GM12873 (cell line): ENCODE measurements at regions not wholly inside any gene's neighbourhood (a gene's known extent, or its start where the extent isn't known, plus 50 kb on each side); places are given as distances from the start of the nearest gene placed in this dataset.

Source experiments
- TF ChIP-seq, protein P1 (sequence below): IDR thresholded peaks from 2 replicates; pipeline ENCODE4 v1.5.1; 2012; ENCODE audit warnings: low read depth, mild to moderate bottlenecking, moderate library complexity, low read length, control low read depth; ENCODE audit not compliant: insufficient read depth; ENCODE audit errors: missing control alignments

DNA sequence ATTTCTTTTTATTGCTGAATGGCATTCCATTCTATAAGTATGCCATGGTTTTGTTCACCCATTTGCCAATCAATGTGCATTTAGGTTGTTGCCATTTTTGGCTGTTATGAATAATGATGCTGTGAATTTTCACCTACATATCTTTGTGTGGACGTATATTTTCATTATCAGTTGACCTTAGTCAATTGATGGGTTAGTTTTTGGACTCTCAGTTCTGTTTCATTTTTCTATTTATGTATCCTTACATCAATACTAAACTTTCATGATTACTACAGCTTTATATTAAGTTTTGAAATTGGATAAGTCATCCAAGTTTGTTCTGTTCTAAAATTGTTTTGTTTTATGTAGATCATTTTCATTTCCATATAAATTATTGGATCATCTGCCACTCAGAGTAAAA, 261.9 kb upstream of the CNR1 start:
- TF ChIP-seq, protein P1, sequence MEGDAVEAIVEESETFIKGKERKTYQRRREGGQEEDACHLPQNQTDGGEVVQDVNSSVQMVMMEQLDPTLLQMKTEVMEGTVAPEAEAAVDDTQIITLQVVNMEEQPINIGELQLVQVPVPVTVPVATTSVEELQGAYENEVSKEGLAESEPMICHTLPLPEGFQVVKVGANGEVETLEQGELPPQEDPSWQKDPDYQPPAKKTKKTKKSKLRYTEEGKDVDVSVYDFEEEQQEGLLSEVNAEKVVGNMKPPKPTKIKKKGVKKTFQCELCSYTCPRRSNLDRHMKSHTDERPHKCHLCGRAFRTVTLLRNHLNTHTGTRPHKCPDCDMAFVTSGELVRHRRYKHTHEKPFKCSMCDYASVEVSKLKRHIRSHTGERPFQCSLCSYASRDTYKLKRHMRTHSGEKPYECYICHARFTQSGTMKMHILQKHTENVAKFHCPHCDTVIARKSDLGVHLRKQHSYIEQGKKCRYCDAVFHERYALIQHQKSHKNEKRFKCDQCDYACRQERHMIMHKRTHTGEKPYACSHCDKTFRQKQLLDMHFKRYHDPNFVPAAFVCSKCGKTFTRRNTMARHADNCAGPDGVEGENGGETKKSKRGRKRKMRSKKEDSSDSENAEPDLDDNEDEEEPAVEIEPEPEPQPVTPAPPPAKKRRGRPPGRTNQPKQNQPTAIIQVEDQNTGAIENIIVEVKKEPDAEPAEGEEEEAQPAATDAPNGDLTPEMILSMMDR = no peak

DNA sequence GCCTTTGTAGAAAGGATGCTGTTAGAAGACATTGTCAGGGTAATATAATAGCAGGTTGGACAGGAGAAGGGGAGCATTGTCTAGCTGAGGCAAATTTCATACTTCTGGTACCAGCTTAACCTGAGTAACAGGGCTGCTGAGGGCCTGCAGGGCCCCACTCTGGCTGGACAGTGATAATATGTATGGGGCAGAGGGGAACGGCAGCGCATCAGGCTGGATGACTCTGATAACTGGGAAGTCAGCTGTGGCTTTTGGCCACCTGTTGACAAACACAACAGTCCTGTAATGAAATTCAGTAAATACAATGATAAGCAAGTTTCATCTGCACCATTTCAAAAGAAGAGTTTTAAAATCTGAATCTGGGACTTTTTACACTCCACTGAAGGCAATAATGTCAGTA, 259.9 kb upstream of the CNR1 start:
- TF ChIP-seq, protein P1 = no peak

DNA sequence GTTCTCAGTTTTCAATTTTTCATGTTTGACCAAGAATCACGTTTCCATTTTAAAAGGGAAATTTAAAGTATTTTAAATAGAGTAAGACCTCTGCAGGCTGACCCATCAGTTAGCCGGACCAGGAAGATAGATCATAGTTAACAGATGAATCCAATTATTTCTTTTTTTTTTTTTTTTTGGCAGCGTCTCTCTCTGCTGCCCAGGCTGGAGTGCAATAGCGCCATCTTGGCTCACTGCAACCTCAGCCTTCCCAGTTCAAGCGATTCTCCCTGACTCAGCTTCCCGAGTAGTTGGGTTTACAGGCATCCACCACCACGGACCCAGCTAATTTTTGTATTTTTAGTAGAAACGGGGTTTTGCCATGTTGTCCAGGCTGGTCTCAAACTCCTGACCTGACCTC, 256.7 kb upstream of the CNR1 start:
- TF ChIP-seq, protein P1 = no peak

DNA sequence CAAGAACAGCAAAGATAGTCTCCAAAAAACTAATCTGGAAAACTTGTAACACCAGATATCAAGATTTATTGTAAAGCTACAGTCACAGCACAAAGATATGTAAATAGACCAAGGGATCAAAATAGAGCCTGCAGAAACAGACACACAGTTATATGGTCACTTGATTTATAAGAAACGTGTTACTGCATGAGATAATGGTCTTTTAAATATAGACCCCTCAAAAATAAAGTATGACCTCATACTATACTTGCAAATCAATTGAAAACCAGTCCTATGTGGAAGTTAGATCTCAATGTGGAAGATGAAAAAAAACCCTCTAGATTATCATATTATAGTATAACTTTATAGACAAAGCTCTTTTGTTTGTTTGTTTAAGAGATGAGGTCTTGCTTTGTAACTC, 247.3 kb upstream of the CNR1 start:
- TF ChIP-seq, protein P1 = no peak

DNA sequence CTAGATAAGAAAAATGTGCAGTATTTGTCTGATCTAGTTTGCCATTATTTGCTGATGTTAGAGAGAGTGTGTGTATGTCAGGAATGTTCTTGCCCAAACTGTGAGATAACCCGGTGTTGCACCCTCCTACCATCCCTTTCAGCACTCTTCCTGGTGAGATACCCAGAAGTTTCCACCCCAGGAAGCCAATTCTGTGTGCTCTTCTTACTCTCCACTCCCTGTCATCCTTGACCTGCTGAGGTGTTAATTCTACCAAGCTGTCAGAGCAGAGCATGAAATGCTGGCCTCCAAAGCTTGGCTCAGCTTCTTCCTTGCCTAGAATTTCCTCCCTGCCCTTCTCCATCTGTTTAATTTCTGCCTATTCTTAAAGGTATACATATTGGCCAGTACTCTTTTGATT, 237.3 kb upstream of the CNR1 start:
- TF ChIP-seq, protein P1 = no peak

DNA sequence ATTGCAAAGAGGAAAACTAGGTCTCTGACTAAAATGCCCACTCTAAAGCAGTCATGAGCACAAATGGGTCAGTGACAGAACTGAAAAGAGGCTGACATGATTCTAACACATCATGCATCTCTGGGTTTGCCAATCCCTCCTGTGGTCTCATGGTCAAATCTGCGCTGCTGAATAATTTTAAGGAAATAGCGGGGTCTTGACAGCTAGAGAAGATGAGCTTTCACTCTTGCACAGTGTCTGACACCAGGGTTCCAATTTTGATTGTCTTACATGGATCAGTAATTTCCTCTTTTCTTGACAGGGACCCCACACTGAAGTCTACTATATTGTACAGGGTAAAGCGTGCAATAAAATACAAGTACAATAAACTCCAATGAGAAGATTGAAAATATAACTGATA, 236.8 kb upstream of the CNR1 start:
- TF ChIP-seq, protein P1 = no peak

DNA sequence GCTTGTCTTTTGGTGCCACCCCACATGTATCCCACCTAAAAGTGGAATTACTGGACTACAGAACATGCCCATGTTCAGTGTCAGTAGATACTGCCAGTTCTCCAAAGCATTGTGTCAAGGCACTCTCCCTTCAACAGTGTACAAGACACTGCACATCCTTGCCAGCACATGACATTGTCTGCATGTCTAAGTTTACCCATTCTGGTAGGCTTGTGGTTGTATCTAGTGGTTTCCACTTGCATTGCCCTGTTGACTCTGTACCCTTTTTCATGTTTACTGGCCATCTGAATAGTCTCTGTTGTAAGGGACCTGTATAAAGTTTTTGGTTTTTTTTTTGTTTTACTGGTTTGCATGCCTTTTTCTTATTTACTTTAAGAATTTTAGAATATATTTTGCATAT, 222.4 kb upstream of the CNR1 start:
- TF ChIP-seq, protein P1 = no peak
